ENCODE measurements at regions not wholly inside any gene's neighbourhood (a gene's known extent, or its start where the extent isn't known, plus 50 kb on each side); places are given as distances from the start of the nearest gene placed in this dataset.
A peak's percentile ranks its signal among the peaks of the same experiment; 100 is the strongest.

DNA sequence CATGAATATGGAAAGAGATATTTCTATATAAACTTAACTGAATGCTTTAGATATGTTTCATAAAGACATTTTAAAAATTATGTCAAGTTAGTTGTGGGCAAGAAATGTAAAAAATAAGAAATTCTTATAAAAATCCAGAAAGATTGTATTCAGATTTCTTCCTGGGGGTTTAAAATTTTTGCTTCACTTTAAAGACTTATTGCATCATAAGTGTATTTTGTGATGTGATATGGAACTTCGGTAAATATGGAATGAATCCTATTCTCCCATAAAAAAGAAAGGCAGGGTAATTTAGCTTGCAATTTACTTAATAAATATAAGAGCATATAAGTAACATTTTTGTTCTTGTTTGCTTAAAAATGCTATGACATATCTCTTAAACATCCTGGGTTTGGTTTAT lies 104.8 kb upstream of the CWC22 start:
- DNase-seq (ENCODE audit: low spot score) = no peak
- in situ Hi-C loops (cut with HindIII; ENCODE audit: low sequenced_read_pairs) = no loop called here

DNA sequence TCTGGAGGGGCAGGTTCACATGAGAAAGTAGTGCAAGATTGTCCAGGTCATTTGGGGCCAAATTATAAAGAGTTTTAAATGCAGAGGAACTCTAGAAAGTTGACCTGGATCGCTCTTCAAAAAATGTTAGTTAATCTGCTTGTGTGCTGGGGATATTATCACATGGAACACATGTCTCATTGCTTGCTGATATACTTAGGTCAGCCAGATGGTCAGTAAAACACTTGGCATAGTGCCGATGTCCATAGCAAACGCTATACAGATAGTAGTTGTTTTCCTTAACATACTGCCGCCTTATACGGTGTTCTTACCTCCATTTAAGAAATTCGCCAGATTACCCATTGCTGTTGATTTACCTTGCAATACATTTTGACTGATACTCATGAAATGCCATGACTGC lies 103.4 kb upstream of the CWC22 start:
- in situ Hi-C loops (cut with HindIII; ENCODE audit: low sequenced_read_pairs) = no loop called here

DNA sequence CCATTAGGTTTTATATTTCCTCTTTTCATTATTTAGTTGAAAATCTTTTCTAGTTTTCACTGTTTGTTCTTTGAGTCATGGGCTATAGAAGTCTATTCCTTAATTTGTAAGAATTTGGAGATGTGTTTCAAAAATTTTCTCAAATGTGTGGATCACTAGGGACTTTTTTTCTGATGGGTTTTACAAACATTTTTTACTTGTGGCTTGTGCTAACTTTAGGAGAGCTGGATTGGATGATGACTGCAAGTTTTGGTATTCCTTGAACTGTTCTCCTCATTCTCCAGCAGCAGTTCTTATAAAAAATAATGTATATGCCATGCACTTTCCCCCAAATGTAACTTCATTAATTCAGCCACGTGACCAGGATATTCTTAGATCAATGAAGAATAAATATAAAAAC lies 94.7 kb upstream of the CWC22 start:
- in situ Hi-C loops (cut with HindIII; ENCODE audit: low sequenced_read_pairs) = no loop called here

More for the DNA sequence above, 103.4 kb upstream of the CWC22 start:
- peak; percentile 28 for DNase-seq (ENCODE audit: low spot score)

DNA sequence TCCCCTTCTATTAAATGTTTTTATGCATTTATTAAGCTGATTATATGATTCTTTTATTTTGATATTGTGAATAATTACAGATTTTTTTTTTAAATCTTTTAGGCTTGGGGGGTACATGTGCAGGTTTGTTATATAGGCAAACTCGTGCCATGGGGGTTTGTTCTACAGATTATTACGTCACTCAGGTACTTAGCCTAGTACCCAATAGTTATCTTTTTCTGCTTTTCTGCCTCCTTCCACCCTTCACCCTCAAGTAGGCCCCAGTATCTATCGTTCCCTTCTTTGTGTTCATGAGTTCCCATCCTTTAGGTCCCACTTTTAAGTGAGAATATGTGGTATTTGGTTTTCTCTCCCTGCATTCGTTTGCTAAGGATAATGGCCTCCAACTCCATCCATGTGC lies 92.2 kb upstream of the CWC22 start:
- no peak for DNase-seq (ENCODE audit: low spot score)
- in situ Hi-C loops (cut with HindIII; ENCODE audit: low sequenced_read_pairs) = no loop called here

More for the DNA sequence above, 94.7 kb upstream of the CWC22 start:
- DNase-seq (ENCODE audit: low spot score) = no peak

DNA sequence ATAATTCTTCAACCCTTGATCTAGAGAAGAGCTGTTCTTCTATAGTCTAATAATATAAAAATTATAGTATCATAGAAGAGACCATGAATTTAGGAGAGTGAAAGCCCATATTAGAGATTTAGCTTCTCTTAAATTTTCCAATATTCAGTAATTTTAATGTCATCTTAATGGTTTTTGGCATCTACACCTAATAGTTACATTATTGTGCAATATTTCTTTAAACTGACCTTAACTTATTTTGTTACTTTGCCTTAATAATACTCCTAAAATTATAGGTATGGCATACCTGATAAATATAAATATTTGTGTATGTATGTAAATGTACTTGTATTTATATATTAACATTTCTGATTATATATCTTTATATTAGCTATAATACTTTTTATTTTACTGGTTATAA lies 78.0 kb upstream of the CWC22 start:
- in situ Hi-C loops (cut with HindIII; ENCODE audit: low sequenced_read_pairs) = no loop called here
- DNase-seq (ENCODE audit: low spot score) = no peak

DNA sequence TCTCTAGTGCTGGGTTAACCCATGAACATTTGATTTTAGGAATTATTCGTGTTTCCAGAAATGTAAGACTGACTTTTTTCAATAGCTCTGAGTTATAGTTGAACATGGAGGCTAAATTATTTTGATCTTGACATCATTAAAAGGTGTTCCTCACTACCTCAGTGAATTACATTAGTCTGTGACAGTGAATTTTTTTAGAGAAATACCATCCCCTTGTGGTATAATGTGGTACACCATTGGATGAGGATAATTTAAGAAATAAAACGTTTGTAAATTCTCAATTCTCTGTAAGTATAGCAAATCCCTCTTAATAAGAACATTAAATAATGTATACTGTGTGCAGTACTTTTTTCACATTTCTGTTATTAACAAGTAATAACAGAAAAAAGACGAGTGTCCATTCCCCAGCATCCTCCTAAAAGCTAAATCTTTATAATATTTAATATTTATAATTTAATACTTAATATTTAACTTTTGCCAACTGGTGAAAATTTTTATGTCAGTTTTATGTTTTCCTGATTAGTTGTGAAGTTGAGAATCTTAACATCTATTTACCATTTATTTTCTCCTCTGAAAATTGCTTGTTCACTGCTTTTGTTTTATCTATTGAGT lies 70.3 kb upstream of the CWC22 start:
- DNase-seq (ENCODE audit: low spot score) = peak; percentile 19
- in situ Hi-C loops (cut with HindIII; ENCODE audit: low sequenced_read_pairs) = no loop called here

DNA sequence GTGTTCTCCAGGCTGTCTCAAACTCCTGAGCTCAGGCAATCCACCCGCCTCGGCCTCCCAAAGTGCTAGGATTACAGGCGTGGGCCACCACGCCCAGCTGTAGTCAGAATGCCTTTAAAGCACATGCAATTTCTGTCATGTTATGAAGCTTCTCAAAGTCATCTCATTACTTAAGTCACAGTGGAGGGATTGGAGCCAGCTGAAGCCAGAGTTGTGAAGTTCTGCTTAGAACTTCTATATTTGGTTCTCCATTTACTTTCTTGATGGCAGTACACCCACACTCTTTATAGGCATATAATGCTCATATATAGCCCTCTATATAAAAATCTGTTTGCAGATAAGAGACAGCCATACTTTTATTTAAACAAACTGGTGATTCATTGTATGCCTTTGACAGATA lies 68.8 kb upstream of the CWC22 start:
- no peak for DNase-seq (ENCODE audit: low spot score)
- in situ Hi-C loops (cut with HindIII; ENCODE audit: low sequenced_read_pairs) = no loop called here

DNA sequence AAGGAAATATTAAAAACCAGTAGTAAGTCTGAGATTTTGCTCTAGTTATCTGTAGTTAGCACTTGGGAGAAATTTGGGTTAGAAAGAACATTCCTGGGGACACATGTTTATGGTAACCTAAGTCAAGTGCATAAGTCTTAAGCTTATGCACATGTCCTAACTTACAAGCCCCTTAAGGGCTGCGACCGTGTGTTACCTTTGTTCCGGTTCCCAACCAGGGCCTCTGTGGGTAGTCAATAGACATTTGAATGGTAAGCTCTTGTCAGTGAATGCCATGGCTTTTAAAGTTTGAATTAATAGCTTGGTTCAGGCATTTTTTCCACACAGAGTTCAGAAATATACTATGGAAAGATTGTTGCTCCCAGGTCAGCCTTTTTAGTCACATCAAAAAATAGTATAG lies 64.7 kb upstream of the CWC22 start:
- in situ Hi-C loops (cut with HindIII; ENCODE audit: low sequenced_read_pairs) = no loop called here
- DNase-seq (ENCODE audit: low spot score) = no peak

DNA sequence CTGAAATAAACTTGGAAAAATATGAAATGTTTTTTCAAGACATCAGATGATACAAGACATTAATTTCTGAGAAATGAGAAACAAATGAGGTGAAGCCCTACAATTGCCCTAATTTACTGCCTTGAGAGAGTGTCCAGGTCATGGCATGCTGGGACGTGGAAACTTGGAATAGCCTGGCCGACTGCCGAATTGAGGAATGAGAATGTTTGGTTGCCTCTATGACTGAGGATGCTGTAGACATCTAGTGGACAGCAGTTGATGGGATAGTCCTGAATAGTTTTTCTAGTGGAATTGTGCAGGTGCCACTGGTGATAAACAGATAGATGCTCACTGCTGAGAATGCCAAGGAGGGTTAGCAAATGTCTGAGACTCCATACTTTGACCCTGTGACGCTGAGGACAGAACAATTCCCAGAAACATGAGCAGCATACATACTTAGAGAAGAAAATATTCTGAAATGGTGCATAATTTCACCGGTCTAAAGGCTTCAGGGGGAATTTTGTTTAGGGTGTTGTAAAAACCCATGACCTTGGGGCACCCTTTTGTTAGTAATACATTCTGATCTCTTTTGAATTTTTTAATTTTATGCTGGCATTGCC lies 56.5 kb upstream of the CWC22 start:
- DNase-seq (ENCODE audit: low spot score) = peak; percentile 16
- in situ Hi-C loops (cut with HindIII; ENCODE audit: low sequenced_read_pairs) = no loop called here

DNA sequence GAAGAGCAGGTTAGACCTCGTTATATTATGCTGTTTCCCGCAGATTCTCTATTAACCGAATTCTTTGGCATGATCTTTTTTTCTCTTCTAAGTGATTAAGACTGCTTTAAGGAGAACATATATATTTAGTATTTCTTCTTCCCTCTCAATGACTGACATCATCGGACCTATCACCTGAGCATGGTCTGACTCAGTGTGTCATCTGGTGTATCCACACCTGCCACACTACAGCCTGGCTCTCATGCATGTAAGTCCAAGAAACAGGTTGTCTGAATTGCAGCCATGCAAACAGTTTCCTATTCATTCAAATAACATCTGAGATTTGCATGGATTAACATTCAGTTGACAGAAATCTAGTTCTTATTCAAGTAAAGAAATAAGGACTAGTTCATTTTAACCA lies 55.1 kb upstream of the CWC22 start:
- in situ Hi-C loops (cut with HindIII; ENCODE audit: low sequenced_read_pairs) = no loop called here
- no peak for DNase-seq (ENCODE audit: low spot score)

DNA sequence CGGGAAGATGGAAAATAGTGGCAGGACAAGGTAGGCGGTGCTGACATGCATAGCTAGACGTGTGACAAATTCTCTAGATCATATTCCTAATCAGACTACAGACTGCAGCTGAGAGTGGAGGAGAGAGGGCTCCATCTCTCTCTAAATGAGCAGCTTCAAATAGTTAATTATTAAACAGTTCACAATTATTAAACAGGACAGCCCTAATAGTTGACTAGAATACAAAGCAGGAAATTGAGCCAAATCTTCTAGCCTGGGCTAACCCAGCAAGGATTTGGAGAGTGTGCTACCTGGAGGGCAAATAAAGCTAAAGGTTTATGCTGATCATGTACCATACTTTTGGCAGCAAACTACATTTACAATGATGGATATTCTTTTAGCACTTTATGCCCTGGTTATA lies 54.4 kb upstream of the CWC22 start:
- in situ Hi-C loops (cut with HindIII; ENCODE audit: low sequenced_read_pairs) = no loop called here
- no peak for DNase-seq (ENCODE audit: low spot score)

DNA sequence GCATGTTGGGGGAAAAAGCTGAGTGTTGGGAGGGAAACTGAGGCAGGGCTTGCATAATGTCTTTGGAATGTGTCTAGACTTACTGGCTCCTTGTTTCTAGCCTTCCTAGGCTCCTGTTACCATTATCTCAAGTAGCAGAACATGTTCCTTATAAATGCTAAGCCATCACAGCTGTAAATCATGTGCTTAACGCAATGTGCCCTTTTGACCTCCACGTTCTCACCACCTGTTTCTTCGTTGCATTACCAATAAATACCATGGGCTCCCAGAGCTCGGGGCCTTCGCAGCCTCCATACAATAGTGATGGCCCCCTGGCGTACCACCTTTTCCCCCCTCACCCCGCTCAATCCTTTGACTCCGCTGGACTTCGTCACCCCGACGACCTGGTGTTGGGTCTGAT lies 54.0 kb upstream of the CWC22 start:
- DNase-seq (ENCODE audit: low spot score) = no peak
- in situ Hi-C loops (cut with HindIII; ENCODE audit: low sequenced_read_pairs) = no loop called here

DNA sequence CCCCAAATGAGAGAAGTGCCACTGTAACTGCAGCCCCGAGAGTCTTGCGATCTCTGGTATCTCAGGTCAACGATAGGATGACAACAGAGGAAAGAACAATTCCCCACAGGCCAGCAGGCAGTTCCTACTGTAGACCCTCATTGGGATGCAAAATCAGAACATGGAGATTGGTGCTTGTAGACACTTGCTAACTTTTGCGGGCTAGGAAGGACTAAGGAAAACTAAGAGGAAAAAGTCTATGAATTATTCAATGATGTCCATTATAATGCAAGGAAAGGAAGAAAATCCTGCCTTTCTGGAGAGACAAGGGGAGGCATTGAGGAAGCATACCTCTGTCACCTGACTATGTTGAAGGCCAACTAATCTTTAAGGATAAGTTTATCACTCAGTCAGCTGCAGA lies 51.9 kb upstream of the CWC22 start:
- in situ Hi-C loops (cut with HindIII; ENCODE audit: low sequenced_read_pairs) = no loop called here

DNA sequence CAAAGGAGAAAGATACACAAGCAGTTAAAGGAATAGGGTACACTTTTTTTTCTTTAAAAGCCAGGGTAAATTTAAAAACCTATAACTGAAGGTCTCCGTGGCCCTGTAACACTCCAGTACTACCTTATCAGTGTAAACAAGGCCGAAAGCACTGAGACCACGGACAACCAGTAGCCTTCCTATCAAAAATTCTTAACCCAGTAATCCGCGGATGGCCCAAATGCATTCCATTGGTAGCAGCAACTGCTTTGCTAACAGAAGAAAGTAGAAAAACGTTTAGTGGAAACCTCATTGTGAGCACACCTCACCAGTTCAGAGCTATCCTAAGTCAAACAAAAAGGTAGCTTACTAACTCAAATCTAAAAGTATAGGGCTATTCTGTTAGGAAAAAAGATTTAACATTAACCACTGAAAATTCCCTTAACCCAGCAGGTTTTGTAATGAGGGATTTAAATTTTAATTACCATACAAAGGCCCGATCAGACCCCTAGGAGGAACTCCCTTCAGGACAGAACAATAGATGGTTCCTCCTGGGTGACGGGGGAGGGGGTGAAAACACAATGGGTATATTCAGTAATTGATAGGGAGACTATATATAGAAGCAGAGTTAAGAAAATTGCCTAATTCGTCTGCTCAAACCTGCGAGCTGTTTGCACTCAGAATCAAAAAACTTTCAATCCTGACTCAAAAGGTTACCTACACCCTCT lies 50.8 kb upstream of the CWC22 start:
- no peak for DNase-seq (ENCODE audit: low spot score)
- in situ Hi-C loops (cut with HindIII; ENCODE audit: low sequenced_read_pairs) = no loop called here

More for the DNA sequence above, 51.9 kb upstream of the CWC22 start:
- DNase-seq (ENCODE audit: low spot score) = no peak

Data from G401 (cell line).